ENCODE measurements at regions not wholly inside any gene's neighbourhood (a gene's known extent, or its start where the extent isn't known, plus 50 kb on each side); places are given as distances from the start of the nearest gene placed in this dataset.

DNA sequence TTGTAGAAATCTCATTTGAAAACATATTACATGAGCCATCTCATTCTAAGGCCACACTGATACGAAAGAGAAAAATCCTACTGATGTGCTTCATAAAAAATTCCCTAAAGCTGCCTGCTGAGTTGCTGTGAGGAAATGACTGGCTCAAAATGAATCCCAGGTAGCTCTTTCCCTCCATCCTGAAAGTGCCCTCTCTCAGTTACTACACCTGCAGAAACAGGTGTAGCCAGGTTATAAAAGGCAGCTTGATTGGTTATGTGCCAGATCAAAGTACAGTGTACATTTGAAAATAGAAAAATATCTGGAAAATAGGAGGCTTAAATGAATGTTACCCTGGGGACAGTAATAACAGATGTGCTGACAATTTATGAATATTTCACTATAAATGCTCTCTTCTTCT, 833.4 kb upstream of the ADGRL4 start:
- no peak for TF ChIP-seq CTCF (IDR thresholded peaks at IDR 0.05)
- DNase-seq = no peak
- H3K4me1 ChIP-seq = no peaks in the 10 kb centered on the region
- no peak overlapping the region for H3K4me3 ChIP-seq
- no peak overlapping the region for H3K27ac ChIP-seq
- no peaks in the 10 kb centered on the region for H3K36me3 ChIP-seq
- no peaks in the 10 kb centered on the region for H3K27me3 ChIP-seq
- H3K9me3 ChIP-seq = no peaks in the 10 kb centered on the region

GRCh38 chr1:79827446-79827845, 820.9 kb upstream of the ADGRL4 start:
- H3K36me3 ChIP-seq = no peaks in the 10 kb centered on the region
- no peak for DNase-seq
- H3K4me3 ChIP-seq = no peak overlapping the region
- H3K27me3 ChIP-seq = no peaks in the 10 kb centered on the region
- TF ChIP-seq POLR2A (IDR thresholded peaks at IDR 0.05) = no peak
- no peak for TF ChIP-seq CTCF (IDR thresholded peaks at IDR 0.05)
- H3K27ac ChIP-seq = no peak overlapping the region
- H3K4me1 ChIP-seq = no peaks in the 10 kb centered on the region
- H3K9me3 ChIP-seq = no peaks in the 10 kb centered on the region

- Histone ChIP-seq H3K36me3 (no peaks in the 10 kb centered on the region), H3K27me3 (no peaks in the 10 kb centered on the region), H3K4me1 (no peaks in the 10 kb centered on the region), H3K27ac (no peak overlapping the region), H3K4me3 (no peak overlapping the region), H3K9me3 (no peaks in the 10 kb centered on the region)
- no peak for DNase-seq
- TF ChIP-seq POLR2A (IDR thresholded peaks at IDR 0.05) = no peak
- TF ChIP-seq CTCF (IDR thresholded peaks at IDR 0.05) = no peak
Measured at GRCh38 chr1:79825551-79825950, 819.0 kb upstream of the ADGRL4 start.

GRCh38 chr1:79822053-79822452, 815.5 kb upstream of the ADGRL4 start:
- TF ChIP-seq CTCF (IDR thresholded peaks at IDR 0.05) = no peak
- Histone ChIP-seq H3K27ac (no peak overlapping the region), H3K27me3 (no peaks in the 10 kb centered on the region), H3K9me3 (no peaks in the 10 kb centered on the region), H3K4me1 (no peaks in the 10 kb centered on the region), H3K4me3 (no peak overlapping the region), H3K36me3 (no peaks in the 10 kb centered on the region)
- no peak for DNase-seq

DNA sequence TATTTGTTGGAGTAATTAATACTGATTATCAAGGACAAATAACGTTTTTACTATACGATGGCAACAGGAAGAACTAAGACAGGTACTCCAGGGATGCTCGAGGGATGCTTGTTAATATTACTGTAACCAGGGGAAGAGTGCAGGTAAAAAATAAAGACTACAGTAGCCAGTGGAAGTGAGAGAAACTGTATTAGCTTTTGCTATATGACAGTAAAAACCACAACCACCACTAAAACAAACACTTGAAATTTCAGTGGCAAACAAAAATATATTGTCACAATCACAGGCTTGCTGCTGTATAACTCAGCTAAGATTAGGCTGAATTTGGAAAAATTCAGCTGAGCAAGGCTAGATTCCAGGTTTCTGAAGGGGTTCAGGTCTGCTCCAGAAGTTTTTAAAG, 812.6 kb upstream of the ADGRL4 start:
- no peak overlapping the region for H3K27ac ChIP-seq
- H3K4me3 ChIP-seq = no peak overlapping the region
- TF ChIP-seq CTCF (IDR thresholded peaks at IDR 0.05) (no peak), POLR2A (IDR thresholded peaks at IDR 0.05) (no peak)
- DNase-seq = no peak
- no peaks in the 10 kb centered on the region for H3K4me1 ChIP-seq
- no peaks in the 10 kb centered on the region for H3K9me3 ChIP-seq
- no peaks in the 10 kb centered on the region for H3K27me3 ChIP-seq
- no peaks in the 10 kb centered on the region for H3K36me3 ChIP-seq

GRCh38 chr1:79817031-79817560, 810.6 kb upstream of the ADGRL4 start:
- H3K4me1 ChIP-seq = no peaks in the 10 kb centered on the region
- no peaks in the 10 kb centered on the region for H3K27me3 ChIP-seq
- no peak overlapping the region for H3K27ac ChIP-seq
- no peak for DNase-seq
- H3K9me3 ChIP-seq = no peaks in the 10 kb centered on the region
- TF ChIP-seq CTCF (IDR thresholded peaks at IDR 0.05) = no peak
- no peak for TF ChIP-seq POLR2A (IDR thresholded peaks at IDR 0.05)
- no peak overlapping the region for H3K4me3 ChIP-seq
- H3K36me3 ChIP-seq = no peaks in the 10 kb centered on the region
